HEK293 (cell line): ENCODE measurements at regions not wholly inside any gene's neighbourhood (a gene's known extent, or its start where the extent isn't known, plus 50 kb on each side); places are given as distances from the start of the nearest gene placed in this dataset.

ENCODE experiments used
- HOXC10 ChIP-seq: sonication (generic); formaldehyde crosslinking; IDR thresholded peaks from 2 replicates; pipeline ENCODE4 v1.8.1; 2023; ENCODE audit warnings: mild to moderate bottlenecking, missing genetic modification reagents
- ZNF433 ChIP-seq: fragments of 450-650 bp; formaldehyde crosslinking; IDR thresholded peaks from 2 replicates; pipeline ENCODE4 v1.5.1; 2016; ENCODE audit warnings: missing biosample characterization, missing genetic modification characterization, low read depth
- ZNF585B ChIP-seq: fragments of 450-650 bp; formaldehyde crosslinking; IDR thresholded peaks from 2 replicates; pipeline ENCODE4 v1.5.1; 2016; ENCODE audit warnings: missing biosample characterization, missing genetic modification characterization
- TF ChIP-seq, protein P1 (sequence below): fragments of 450-650 bp; formaldehyde crosslinking; IDR thresholded peaks from 2 replicates; pipeline ENCODE4 v1.5.1; 2016; ENCODE audit warnings: missing biosample characterization, missing genetic modification characterization
- TF ChIP-seq, protein P2 (sequence below): fragments of 450-650 bp; formaldehyde crosslinking; IDR thresholded peaks from 2 replicates; pipeline ENCODE4 v1.5.1; 2016; ENCODE audit warnings: missing biosample characterization, missing genetic modification characterization
- TF ChIP-seq, protein P3 (sequence below): fragments of 450-650 bp; formaldehyde crosslinking; IDR thresholded peaks from 2 replicates; pipeline ENCODE4 v1.5.1; 2016; ENCODE audit warnings: missing biosample characterization, missing genetic modification characterization

DNA sequence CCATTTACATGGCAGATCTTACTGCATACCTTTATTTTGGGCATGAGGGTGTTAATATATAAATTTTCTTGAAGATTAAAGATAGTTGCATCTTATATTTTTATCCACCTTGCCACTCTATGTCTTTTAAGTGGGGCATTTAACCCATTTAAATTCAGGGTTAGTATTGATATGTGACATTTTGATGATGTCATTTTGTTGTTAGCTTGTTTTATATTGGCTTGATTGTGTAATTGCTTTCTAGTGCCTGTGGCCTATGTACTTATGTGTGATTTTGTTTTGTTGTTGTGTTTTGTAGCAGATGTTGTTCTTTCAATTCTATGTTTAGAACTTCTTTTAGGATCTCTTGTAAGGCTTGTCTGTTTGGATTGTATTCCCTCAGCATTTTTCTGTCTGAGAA, 939.9 kb upstream of the CDH9 start:
- TF ChIP-seq HOXC10 (CRISPR knock-in tag) (no peak), ZNF585B (tag by site-specific recombination) (no peak), ZNF433 (tag by site-specific recombination) (no peak)
- TF ChIP-seq, protein P1, sequence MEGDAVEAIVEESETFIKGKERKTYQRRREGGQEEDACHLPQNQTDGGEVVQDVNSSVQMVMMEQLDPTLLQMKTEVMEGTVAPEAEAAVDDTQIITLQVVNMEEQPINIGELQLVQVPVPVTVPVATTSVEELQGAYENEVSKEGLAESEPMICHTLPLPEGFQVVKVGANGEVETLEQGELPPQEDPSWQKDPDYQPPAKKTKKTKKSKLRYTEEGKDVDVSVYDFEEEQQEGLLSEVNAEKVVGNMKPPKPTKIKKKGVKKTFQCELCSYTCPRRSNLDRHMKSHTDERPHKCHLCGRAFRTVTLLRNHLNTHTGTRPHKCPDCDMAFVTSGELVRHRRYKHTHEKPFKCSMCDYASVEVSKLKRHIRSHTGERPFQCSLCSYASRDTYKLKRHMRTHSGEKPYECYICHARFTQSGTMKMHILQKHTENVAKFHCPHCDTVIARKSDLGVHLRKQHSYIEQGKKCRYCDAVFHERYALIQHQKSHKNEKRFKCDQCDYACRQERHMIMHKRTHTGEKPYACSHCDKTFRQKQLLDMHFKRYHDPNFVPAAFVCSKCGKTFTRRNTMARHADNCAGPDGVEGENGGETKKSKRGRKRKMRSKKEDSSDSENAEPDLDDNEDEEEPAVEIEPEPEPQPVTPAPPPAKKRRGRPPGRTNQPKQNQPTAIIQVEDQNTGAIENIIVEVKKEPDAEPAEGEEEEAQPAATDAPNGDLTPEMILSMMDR: no peak
- TF ChIP-seq, protein P2, sequence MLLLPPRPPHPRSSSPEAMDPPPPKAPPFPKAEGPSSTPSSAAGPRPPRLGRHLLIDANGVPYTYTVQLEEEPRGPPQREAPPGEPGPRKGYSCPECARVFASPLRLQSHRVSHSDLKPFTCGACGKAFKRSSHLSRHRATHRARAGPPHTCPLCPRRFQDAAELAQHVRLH (tag by site-specific recombination): no peak
- TF ChIP-seq, protein P3, sequence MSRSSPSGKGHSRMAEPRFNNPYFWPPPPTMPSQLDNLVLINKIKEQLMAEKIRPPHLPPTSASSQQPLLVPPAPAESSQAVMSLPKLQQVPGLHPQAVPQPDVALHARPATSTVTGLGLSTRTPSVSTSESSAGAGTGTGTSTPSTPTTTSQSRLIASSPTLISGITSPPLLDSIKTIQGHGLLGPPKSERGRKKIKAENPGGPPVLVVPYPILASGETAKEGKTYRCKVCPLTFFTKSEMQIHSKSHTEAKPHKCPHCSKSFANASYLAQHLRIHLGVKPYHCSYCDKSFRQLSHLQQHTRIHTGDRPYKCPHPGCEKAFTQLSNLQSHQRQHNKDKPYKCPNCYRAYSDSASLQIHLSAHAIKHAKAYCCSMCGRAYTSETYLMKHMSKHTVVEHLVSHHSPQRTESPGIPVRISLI (tag by site-specific recombination): no peak
